Endothelial cell of umbilical vein (primary cell): ENCODE measurements at regions not wholly inside any gene's neighbourhood (a gene's known extent, or its start where the extent isn't known, plus 50 kb on each side); places are given as distances from the start of the nearest gene placed in this dataset.

Experiments used
- CTCF ChIP-seq, 2 donors: IDR thresholded peaks; 1 replicate in 1 of 2; 2 replicates in 1 of 2; pipeline ENCODE4 v1.5.1; 2011; ENCODE audit warnings: low read length in 2 of 2, mild to moderate bottlenecking in 2 of 2, moderate library complexity in 2 of 2, control low read depth in 1 of 2, inconsistent platforms in 1 of 2, low read depth in 1 of 2; ENCODE audit not compliant: insufficient read depth in 1 of 2; ENCODE audit errors: extremely low read depth in 1 of 2
- EZH2 ChIP-seq: IDR thresholded peaks from 2 replicates; pipeline ENCODE4 v1.6.1; 2012; ENCODE audit warnings: borderline replicate concordance, low read depth, mild to moderate bottlenecking, moderate library complexity, low read length, inconsistent platforms; ENCODE audit not compliant: severe bottlenecking
- GATA2 ChIP-seq: IDR thresholded peaks from 2 replicates; pipeline ENCODE4 v1.7.0; 2011; ENCODE audit warnings: low read depth, mild to moderate bottlenecking, moderate library complexity, mixed read lengths, low read length; ENCODE audit not compliant: insufficient read length, insufficient read depth
- JUN ChIP-seq: IDR thresholded peaks from 2 replicates; pipeline ENCODE4 v1.6.1; 2011; ENCODE audit warnings: borderline replicate concordance, low read depth; ENCODE audit not compliant: insufficient read length, insufficient read depth
- MYC ChIP-seq: IDR thresholded peaks from one replicate; pipeline ENCODE4 v1.6.1; 2011; ENCODE audit warnings: mild to moderate bottlenecking, low read depth, low read length
- POLR2A ChIP-seq: IDR thresholded peaks from 2 replicates; pipeline ENCODE4 v1.6.1; 2012; ENCODE audit warnings: low read depth, mild to moderate bottlenecking, control low read depth, low read length
- POLR2AphosphoS5 ChIP-seq: IDR thresholded peaks from 2 replicates; pipeline ENCODE4 v1.6.1; 2012; ENCODE audit warnings: low read depth, mild to moderate bottlenecking, control low read depth, low read length, moderate library complexity; ENCODE audit not compliant: insufficient read depth

- TF ChIP-seq CTCF (IDR thresholded peaks at IDR 0.05; ENCODE audit: extremely low read depth in 1 of 2, insufficient read depth in 1 of 2, low read depth in 1 of 2, low read length in 2 of 2), result no peak
- TF ChIP-seq POLR2A, result no peak
- TF ChIP-seq EZH2, result no peak
- TF ChIP-seq GATA2, result no peak
- TF ChIP-seq POLR2AphosphoS5, result no peak
- no peak for TF ChIP-seq MYC
- TF ChIP-seq JUN, result no peak
These were observed 221.1 kb downstream of the ZNF516 start for GRCh38 chr18:76273956-76274355.
